ENCODE measurements at regions not wholly inside any gene's neighbourhood (a gene's known extent, or its start where the extent isn't known, plus 50 kb on each side); places are given as distances from the start of the nearest gene placed in this dataset.

DNA sequence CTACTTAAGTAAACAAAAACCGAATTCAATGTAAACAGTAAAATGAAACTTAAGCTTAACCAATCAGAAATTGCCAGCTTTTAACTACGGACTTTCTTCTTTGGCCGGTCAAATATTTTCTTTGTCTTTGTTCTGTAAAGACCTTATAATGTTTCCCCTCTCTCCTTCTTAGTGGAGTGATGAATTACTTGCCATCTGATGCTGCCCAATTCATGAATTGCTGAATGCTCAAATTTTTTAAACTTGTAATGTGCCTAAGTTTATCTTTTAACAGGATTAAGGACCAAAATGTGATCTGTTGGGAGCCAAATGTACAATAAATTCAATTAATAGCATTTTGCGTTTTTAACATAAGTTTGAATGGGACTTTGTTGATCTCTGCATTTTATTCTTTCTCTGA is 345.8 kb upstream of the CBLB start:
- no peak for DNase-seq (ENCODE audit: low spot score)

DNA sequence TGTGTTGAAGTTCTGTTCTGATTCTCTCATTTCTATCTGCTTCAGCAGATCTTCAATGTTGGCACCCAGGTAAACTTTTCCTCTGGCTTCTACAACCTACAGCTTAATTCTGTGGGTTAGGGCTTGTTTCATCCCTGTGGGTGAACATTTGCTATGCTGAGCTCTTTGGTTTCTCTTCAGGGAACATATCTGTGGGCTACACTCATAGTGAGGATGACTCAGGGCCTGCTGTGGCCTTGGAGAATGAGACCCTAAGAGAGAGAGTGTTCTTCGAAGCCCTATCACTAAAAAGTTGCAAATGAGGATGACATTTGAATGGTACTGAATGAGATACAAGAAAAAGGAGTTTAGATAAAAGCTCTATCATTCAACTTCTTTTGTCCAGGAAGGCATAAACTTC is 346.2 kb upstream of the CBLB start:
- DNase-seq (ENCODE audit: low spot score), result no peak

GRCh38 chr3:106217745-106218144 is 348.9 kb upstream of the CBLB start:
- DNase-seq (ENCODE audit: low spot score), result no peak

GRCh38 chr3:106227068-106227467 is 358.3 kb upstream of the CBLB start:
- DNase-seq (ENCODE audit: low spot score), result no peak

DNA sequence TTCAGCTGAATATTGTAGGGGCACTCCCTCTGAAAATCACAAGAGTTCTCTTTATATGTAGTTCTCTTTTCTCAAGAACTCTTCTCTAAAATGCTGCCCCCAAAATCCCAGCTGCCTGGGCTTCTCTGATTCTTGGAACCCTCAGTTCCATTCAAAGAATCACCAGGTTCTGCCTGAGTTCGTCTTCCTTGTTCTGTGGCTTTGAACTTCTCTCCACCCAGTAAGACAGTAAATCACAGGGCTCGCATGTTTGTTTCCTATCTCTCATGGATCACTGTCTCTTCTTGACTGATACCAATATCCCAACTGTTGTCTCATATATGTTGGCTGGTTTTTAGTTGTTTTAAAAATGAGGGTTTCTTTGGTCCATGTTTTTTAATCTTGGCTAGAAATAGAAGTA is 359.5 kb upstream of the CBLB start:
- no peak for DNase-seq (ENCODE audit: low spot score)

DNA sequence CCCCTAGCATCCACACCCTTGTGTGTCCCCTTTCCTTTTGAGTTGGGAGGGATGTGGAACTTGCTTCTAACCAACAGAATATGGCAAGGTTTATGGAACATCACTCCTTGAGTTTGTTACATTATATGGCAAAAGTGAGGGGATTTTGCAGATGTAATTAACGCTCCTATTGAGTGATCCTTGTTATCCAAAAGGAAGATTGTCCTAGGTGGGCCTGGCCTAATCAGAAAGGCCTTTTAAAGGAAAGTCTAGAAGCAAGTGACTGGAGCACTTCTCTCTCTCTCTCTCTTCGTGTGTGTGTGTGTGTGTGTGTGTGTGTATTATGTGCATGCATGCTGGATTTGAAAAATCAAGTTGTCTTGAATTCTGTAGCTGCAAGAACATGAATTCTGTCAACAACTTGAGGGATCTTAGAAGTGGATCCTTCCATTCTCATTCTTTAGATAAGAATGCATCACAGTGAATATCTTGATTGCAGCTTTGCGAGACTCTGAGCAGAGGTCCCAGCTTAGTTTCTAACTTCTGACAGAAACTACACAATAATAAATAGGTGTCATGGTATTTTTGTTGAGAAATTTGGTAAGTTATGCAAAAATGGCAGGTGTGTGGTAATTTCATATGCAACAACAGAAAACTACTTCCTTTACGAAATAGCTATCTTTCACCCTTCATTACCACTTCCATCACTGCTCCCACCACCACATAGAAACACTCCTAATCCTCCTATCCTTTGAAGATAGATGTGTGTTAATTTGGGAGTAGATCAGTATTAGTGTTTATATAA is 360.9 kb upstream of the CBLB start:
- DNase-seq (ENCODE audit: low spot score), result no peak

DNA sequence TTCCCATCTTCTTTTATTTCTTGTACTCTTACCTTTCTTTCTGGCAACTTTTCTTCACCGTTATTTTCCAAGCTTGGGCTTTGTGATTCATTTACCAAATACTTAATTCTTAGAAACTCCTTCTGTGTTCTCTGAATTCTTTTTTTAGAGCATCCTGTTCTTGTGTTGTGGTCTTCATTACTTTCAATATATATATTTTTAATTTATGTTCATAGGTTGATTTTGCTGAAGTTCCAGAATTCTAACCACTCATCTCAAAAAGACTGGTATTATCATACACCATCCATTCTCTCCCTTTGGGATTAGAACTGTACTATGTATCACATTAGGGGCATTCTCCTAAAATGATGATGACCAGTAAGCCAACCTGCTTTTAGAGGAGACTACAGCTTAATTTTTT is 362.3 kb upstream of the CBLB start:
- DNase-seq (ENCODE audit: low spot score), result no peak

- DNase-seq (ENCODE audit: low spot score), result no peak
These were observed 364.1 kb upstream of the CBLB start for GRCh38 chr3:106232956-106233355.

DNA sequence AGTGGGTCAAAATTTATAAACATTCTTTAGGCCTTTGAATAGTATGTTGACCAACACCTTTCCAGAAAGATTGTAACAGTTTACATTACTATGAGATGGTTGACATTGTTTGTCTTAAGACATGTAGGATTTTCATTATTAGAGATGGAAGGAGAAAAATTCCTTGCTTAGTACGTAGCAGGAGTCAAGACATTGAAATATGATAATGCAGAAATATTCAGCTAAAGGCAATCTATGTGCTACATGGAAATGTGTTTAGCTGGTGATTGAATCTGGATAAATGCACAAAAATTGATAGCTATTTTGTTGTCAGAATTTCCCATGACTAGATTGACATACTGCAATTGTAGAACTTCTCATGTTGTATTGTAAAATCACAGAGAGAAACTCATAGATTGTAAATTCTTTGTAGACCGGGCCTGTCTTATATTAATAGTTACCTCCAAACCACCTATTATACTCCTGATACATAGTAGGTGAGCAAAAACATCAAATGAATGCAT is 370.4 kb upstream of the CBLB start:
- no peak for DNase-seq (ENCODE audit: low spot score)

GRCh38 chr3:106241593-106241992 is 372.8 kb upstream of the CBLB start:
- DNase-seq (ENCODE audit: low spot score), result no peak

DNA sequence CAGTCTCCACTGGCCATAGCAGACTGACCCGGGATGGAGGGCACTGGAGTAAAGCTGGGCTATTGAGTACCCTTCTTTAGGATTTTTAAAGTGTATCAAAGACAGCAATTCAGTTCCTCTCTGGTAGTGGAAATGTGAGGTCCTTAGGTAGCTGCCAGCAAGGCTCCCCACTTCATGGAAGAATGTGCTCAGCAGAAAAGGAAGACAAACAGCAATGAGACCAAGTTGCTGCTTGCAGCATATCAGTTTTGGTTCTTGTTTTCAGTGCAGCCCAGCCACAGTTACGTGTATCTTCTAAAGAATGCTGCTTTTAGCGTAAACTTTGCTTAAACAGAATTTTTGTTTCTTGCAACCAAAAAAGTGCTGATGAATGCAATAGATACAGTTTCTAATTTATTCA is 374.0 kb upstream of the CBLB start:
- no peak for DNase-seq (ENCODE audit: low spot score)

DNA sequence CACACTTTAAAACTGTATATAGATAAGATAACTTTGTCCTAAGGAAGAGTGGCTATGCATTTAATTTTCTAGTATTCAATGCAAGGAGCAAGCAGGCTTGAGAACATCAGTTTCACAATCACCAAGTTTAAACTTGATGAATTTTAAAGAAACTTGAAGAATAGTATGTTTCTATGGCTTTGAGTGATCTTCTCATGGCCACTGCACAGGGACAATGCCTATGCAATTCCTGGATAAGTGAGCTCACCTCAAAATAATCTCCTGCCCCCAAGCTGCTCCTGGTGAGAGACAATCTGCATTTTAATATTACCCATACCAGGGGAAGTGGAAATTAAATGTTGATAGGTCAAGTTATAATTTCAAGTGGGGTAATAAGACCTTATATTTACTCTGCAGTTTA is 376.6 kb upstream of the CBLB start:
- DNase-seq (ENCODE audit: low spot score), result no peak

- no peak for DNase-seq (ENCODE audit: low spot score)
These were observed 379.3 kb upstream of the CBLB start for GRCh38 chr3:106247902-106248684.

DNA sequence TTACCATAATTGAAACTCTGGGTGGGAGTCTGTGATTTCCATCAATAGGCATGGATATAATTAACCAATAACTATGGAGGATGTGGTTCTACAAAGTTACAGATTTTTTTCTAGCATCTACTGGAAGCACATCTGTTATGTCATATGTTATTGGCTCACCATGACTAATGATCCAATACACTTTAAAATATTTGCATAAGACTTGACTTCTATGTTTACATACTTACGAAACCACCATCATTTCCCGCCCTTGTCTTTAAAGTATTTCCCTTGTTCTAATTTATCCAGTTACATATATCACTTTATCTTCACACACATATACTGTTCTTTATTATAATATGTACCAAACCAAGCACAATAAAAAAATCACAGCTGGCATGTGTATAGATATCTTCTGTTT is 380.3 kb upstream of the CBLB start:
- no peak for DNase-seq (ENCODE audit: low spot score)

GRCh38 chr3:106249981-106250380 is 381.2 kb upstream of the CBLB start:
- DNase-seq (ENCODE audit: low spot score), result no peak

DNA sequence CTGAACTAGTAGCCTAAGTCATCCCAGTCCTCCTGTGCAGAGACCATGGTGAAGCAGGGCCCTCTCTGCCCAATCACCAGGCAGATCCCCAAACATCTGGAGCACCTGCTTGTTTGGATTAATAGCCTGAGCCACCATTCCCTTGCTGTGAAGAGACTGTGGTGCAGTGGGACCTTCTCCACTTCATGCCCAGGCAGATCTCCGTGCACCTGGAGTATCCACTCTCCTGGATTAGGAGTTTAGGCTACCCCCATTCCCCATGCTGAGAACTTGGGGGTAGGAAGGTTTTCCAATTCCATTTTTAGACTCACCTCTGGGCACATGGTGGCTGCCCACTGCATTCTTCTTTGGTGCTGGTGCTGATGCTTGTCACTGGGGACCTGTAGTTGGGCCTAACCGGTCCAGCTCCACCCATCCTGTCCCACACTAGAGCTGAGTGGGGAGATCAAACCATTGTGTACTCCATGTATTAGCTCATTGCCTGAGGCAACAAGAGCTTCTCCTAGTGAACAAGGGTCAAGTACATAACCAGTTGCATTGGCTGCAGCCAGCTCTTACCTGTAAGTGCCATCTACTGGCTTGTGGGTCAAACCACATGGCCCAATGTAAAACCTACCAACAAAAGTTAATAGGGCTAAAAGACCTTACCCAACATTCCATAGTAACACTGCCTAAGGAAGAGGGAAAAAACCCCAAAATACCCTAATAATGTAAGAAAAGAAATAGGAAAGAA is 382.5 kb upstream of the CBLB start:
- peak; percentile 13 for DNase-seq (ENCODE audit: low spot score)

DNA sequence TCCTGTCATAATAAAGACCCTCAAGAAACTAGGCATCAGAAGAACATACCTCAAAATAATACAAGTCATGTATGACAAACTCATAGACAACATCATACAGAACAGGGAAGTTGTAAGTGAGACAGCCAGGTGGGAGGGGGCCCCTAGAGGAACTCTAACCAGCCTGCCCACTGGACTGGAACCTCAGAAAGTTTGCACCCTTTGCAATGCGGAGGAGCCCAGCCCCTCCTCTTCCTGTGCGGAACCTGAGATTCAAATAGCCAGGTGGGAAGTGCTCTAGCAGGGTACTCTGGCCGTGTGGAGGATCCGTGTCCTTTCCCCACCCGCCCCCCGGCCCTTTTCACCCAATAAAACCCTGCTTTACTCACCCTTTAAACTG is 387.0 kb upstream of the CBLB start:
- DNase-seq (ENCODE audit: low spot score), result no peak

DNA sequence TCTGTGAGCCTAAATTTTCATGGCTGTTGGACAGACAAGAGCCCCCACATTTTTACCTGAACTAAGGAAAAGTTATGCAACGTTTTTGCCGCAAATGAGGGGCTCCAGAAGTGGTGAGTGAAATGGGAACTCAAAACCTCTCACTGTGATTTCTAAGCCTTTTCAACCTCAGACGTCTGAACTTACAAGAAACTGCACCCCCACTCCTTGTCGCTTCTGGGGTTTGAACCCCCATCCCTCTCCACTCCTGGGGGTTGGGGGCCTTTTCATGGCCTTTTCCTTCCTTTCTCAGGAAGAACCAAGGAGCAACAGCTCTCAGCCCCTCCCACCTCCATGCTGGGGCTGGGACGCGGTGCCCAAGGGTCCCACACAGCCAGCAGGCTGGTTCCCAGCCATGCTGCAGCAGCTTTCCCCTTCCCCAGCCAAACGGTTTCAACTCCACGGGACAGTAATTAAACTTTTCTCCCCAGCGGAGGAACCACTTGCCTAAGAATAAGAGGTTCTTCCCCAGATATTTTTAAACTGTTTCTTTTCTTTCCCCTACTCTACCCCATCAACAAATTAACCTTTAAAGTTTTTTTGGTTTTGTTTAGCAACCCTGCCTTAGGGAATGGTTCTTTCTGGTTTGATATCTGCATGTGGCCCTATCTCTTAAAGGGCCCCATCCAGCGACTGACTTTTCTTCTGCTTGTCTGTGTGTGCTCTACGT is 387.6 kb upstream of the CBLB start:
- no peak for DNase-seq (ENCODE audit: low spot score)

- DNase-seq (ENCODE audit: low spot score), result no peak
These were observed 388.4 kb upstream of the CBLB start for GRCh38 chr3:106257172-106257571.

- DNase-seq (ENCODE audit: low spot score), result no peak
These were observed 392.6 kb upstream of the CBLB start for GRCh38 chr3:106261396-106261795.

DNA sequence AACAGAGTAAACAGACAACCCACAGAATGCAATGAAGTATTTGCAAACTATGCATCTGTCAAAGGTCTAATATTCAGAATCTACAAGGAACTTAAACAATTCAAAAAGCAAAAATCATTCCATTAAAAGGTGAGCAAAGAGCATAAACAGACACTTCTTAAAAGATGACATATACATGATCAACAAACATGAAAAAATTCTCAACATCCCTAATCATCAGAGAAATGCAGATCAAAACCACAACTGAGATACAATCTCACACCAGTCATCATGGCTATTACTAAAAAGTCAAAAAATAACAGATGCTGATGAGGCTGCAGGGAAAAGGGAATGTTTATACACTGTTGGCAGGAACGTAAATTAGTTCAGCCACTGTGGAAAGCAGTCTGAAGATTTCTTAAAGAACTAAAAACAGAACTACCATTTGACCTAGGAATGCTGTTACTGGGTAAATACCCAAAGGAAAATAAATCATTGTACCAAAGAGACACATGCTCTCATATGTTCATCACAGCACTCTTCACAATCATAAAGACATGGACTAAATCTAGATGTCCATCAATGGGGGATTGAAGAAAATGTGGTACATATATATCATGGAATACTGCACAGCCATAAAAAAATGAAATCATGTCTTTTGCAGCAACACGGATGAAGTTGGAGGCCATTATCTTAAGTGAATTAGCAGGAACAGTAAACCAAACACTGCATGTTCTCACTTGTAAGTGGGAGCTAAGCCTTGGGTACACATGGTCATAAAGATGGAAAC is 393.3 kb upstream of the CBLB start:
- peak; percentile 67 for DNase-seq (ENCODE audit: low spot score)

Data from A172 (cell line).